ENCODE measurements at regions not wholly inside any gene's neighbourhood (a gene's known extent, or its start where the extent isn't known, plus 50 kb on each side); places are given as distances from the start of the nearest gene placed in this dataset.

DNA sequence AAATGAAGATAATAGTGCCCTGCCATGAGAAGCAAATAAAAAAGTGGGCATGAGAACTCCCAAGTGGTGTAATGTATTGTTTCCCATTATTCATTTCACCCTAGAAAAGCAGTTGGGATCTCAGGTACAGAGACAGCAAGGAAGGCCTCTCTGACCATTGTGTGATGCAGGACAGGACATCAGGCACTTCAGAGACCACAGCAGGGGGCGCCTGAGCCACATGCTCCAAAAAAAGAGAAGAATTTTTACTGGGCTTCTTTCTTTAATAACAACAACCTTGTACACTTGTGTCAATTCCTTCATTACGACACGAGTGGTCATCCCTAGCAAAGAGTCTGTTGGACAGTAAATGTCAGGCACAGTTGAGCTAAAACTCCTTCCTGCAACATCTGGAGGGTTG, 533.3 kb downstream of the OMA1 start:
- H3K9me3 ChIP-seq (ENCODE audit: control insufficient read depth in 4 of 4, low read length in 3 of 4): no peaks in the 10 kb centered on the region
- TF ChIP-seq, protein P1, sequence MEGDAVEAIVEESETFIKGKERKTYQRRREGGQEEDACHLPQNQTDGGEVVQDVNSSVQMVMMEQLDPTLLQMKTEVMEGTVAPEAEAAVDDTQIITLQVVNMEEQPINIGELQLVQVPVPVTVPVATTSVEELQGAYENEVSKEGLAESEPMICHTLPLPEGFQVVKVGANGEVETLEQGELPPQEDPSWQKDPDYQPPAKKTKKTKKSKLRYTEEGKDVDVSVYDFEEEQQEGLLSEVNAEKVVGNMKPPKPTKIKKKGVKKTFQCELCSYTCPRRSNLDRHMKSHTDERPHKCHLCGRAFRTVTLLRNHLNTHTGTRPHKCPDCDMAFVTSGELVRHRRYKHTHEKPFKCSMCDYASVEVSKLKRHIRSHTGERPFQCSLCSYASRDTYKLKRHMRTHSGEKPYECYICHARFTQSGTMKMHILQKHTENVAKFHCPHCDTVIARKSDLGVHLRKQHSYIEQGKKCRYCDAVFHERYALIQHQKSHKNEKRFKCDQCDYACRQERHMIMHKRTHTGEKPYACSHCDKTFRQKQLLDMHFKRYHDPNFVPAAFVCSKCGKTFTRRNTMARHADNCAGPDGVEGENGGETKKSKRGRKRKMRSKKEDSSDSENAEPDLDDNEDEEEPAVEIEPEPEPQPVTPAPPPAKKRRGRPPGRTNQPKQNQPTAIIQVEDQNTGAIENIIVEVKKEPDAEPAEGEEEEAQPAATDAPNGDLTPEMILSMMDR (IDR thresholded peaks at IDR 0.05; ENCODE audit: low read depth, low read length, missing input control): peak; percentile 52
- TF ChIP-seq TAF1 (conservative IDR thresholded peaks at IDR 0.05) (no peak), ATF3 (IDR thresholded peaks at IDR 0.05) (no peak), SP1 (IDR thresholded peaks at IDR 0.05) (no peak), RAD21 (IDR thresholded peaks at IDR 0.05) (peak; percentile 85 to 88), GABPA (IDR thresholded peaks at IDR 0.05 in 1 of 2, conservative IDR thresholded peaks at IDR 0.05 in 1 of 2) (no peak)
- TF ChIP-seq, protein P2, sequence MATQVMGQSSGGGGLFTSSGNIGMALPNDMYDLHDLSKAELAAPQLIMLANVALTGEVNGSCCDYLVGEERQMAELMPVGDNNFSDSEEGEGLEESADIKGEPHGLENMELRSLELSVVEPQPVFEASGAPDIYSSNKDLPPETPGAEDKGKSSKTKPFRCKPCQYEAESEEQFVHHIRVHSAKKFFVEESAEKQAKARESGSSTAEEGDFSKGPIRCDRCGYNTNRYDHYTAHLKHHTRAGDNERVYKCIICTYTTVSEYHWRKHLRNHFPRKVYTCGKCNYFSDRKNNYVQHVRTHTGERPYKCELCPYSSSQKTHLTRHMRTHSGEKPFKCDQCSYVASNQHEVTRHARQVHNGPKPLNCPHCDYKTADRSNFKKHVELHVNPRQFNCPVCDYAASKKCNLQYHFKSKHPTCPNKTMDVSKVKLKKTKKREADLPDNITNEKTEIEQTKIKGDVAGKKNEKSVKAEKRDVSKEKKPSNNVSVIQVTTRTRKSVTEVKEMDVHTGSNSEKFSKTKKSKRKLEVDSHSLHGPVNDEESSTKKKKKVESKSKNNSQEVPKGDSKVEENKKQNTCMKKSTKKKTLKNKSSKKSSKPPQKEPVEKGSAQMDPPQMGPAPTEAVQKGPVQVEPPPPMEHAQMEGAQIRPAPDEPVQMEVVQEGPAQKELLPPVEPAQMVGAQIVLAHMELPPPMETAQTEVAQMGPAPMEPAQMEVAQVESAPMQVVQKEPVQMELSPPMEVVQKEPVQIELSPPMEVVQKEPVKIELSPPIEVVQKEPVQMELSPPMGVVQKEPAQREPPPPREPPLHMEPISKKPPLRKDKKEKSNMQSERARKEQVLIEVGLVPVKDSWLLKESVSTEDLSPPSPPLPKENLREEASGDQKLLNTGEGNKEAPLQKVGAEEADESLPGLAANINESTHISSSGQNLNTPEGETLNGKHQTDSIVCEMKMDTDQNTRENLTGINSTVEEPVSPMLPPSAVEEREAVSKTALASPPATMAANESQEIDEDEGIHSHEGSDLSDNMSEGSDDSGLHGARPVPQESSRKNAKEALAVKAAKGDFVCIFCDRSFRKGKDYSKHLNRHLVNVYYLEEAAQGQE (IDR thresholded peaks at IDR 0.05): no peak
- H3K27ac ChIP-seq (ENCODE audit: low read depth in 1 of 2, low read length in 2 of 2): no peak overlapping the region
- WGBS: 57% methylated on average over 3 of the region's 3 CpGs
- H3K4me3 ChIP-seq (ENCODE audit: low read depth in 1 of 3, low read length in 3 of 3): no peak overlapping the region
- H3K36me3 ChIP-seq (ENCODE audit: control insufficient read depth in 4 of 4, insufficient read depth in 3 of 4, low read depth in 1 of 4, low read length in 3 of 4): no peaks in the 10 kb centered on the region
- no peaks in the 10 kb centered on the region for H3K27me3 ChIP-seq (ENCODE audit: control insufficient read depth in 4 of 4, insufficient read depth in 4 of 4, low read length in 3 of 4)
- no peak overlapping the region for H3K9ac ChIP-seq (ENCODE audit: low read depth in 1 of 2, low read length in 2 of 2)
- no peaks in the 10 kb centered on the region for H3K4me1 ChIP-seq (ENCODE audit: control insufficient read depth in 4 of 4, insufficient read depth in 4 of 4, low read length in 3 of 4)
- DNase-seq (ENCODE audit: low spot score): no peak

DNA sequence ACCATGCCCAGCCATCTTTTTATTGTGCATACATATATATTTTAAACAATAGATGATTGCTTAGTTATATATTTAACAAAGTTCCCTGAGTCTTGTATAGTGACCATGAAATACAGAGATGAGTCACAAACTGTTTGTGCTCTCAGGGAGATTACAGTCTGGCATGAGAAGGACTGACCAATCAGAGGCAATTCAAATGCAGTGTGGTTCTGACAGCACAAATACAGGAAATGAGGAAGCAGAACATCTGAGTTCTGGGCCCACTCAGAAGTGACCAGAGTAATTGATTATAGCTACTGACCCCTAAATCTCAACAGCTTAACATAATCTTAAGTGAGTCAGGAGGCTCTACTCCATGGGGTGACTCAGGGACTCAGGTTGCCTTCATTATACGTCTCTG, 534.5 kb downstream of the OMA1 start:
- H3K9ac ChIP-seq (ENCODE audit: low read depth in 1 of 2, low read length in 2 of 2): no peak overlapping the region
- H3K27me3 ChIP-seq (ENCODE audit: control insufficient read depth in 4 of 4, insufficient read depth in 4 of 4, low read length in 3 of 4): no peaks in the 10 kb centered on the region
- H3K9me3 ChIP-seq (ENCODE audit: control insufficient read depth in 4 of 4, low read length in 3 of 4): no peaks in the 10 kb centered on the region
- H3K4me1 ChIP-seq (ENCODE audit: control insufficient read depth in 4 of 4, insufficient read depth in 4 of 4, low read length in 3 of 4): no peaks in the 10 kb centered on the region
- no peaks in the 10 kb centered on the region for H3K36me3 ChIP-seq (ENCODE audit: control insufficient read depth in 4 of 4, insufficient read depth in 3 of 4, low read depth in 1 of 4, low read length in 3 of 4)
- no peak for DNase-seq (ENCODE audit: low spot score)
- 90% methylated on average over 1 of the region's 1 CpG for WGBS
- no peak for TF ChIP-seq SP1 (IDR thresholded peaks at IDR 0.05)
- no peak for TF ChIP-seq FOXA2 (IDR thresholded peaks at IDR 0.05)
- no peak for TF ChIP-seq NR2F2 (IDR thresholded peaks at IDR 0.05)
- TF ChIP-seq TAF1 (conservative IDR thresholded peaks at IDR 0.05): no peak
- no peak for TF ChIP-seq RXRA (IDR thresholded peaks at IDR 0.05)
- TF ChIP-seq EGR1 (IDR thresholded peaks at IDR 0.05; ENCODE audit: low read depth in 2 of 2): no peak
- no peak for TF ChIP-seq HNF4A (conservative IDR thresholded peaks at IDR 0.05)
- TF ChIP-seq ZBTB33 (IDR thresholded peaks at IDR 0.05): no peak
- TF ChIP-seq, protein P3, sequence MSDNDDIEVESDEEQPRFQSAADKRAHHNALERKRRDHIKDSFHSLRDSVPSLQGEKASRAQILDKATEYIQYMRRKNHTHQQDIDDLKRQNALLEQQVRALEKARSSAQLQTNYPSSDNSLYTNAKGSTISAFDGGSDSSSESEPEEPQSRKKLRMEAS (IDR thresholded peaks at IDR 0.05): no peak
- TF ChIP-seq HNF4G (IDR thresholded peaks at IDR 0.05): no peak
- TF ChIP-seq YY1 (IDR thresholded peaks at IDR 0.05): no peak
- no peak overlapping the region for H3K4me3 ChIP-seq (ENCODE audit: low read depth in 1 of 3, low read length in 3 of 3)
- no peak overlapping the region for H3K27ac ChIP-seq (ENCODE audit: low read depth in 1 of 2, low read length in 2 of 2)

Measured in liver (tissue), 8 donors.